GM12878 (cell line): ENCODE measurements at regions not wholly inside any gene's neighbourhood (a gene's known extent, or its start where the extent isn't known, plus 50 kb on each side); places are given as distances from the start of the nearest gene placed in this dataset.
A peak's percentile ranks its signal among the peaks of the same experiment; 100 is the strongest.

Experiments
- ATAC-seq: fragments of 200-7000 bp; cut with Tn5 transposase; 3 replicates; pipeline ENCODE4 v1.9.1; 2020; ENCODE audit warnings: mild to moderate bottlenecking, moderate library complexity
- BruUV-seq: library from RNA; stranded (reverse); fragments of 400-500 nt; replicated peaks from 2 replicates; lab custom pipeline; 2021; lab: Mats Ljungman, UMichigan
- CTCF ChIA-PET: fragments of 300-600 bp; sonication (Branson Sonifier 250); formaldehyde crosslinking; extraction: SDS; loops from one replicate; lab custom pipeline; 2021; ENCODE audit warnings: inconsistent platforms; lab: Yijun Ruan, JAX
- POLR2A ChIA-PET: fragments of 350-600 bp; formaldehyde crosslinking; extraction: SDS; loops from one replicate; lab custom pipeline; 2021; ENCODE audit warnings: inconsistent platforms; lab: Charles Lee
- RAD21 ChIA-PET: fragments of 300-600 bp; sonication (Branson Sonifier 250); formaldehyde crosslinking; loops from one replicate; lab custom pipeline; 2023; ENCODE audit warnings: antibody characterized with exemption; ENCODE audit not compliant: unreplicated experiment; lab: Charles Lee
- SMC1A ChIA-PET: fragments of 300-600 bp; sonication (Branson Sonifier 250); formaldehyde crosslinking; loops from one replicate; lab custom pipeline; 2023; ENCODE audit not compliant: unreplicated experiment, uncharacterized antibody; lab: Charles Lee
- DNase-seq: peaks from one replicate; pipeline ENCODE4 v3.0.0-alpha.2; 2011; ENCODE audit warnings: low read depth, low spot score
- FAIRE-seq: peaks from 3 replicates; lab custom pipeline; 2011; peaks lifted over from hg19 to GRCh38; lab: Jason Lieb, UNC
- H2AFZ ChIP-seq: 2 replicates; pipeline ENCODE4 v1.6.0; 2011; ENCODE audit warnings: low read depth, low read length, control low read depth; ENCODE audit not compliant: control insufficient read depth
- H3K27ac ChIP-seq: 2 replicates; pipeline ENCODE4 v1.5.1; 2011; ENCODE audit warnings: control low read depth; ENCODE audit not compliant: control insufficient read depth, insufficient read depth
- H3K27me3 ChIP-seq, 2 experiments: replicated peaks in 1 of 2; 2 replicates each; pipeline versions ENCODE4 v1.6.0 to v1.6.1; 2011; ENCODE audit warnings: low read length in 1 of 2; ENCODE audit not compliant: control insufficient read depth in 2 of 2, insufficient read depth in 2 of 2
- H3K36me3 ChIP-seq, 2 experiments: 2 replicates each; pipeline ENCODE4 v1.5.1; 2011; ENCODE audit warnings: low read length in 1 of 2; ENCODE audit not compliant: control insufficient read depth in 2 of 2, insufficient read depth in 2 of 2
- H3K4me1 ChIP-seq: 2 replicates; pipeline ENCODE4 v1.6.1; 2011; ENCODE audit warnings: mild to moderate bottlenecking, low read length, moderate library complexity, mixed read lengths; ENCODE audit not compliant: control insufficient read depth, insufficient read depth
- H3K4me2 ChIP-seq: 2 replicates; pipeline ENCODE4 v1.6.0; 2011; ENCODE audit warnings: control low read depth; ENCODE audit not compliant: control insufficient read depth, insufficient read depth
- H3K4me3 ChIP-seq: fragments of 200-600 bp; sonication (generic); 2 replicates; pipeline ENCODE4 v1.5.1; 2016
- H3K79me2 ChIP-seq: 2 replicates; pipeline ENCODE4 v1.6.0; 2011; ENCODE audit warnings: low read length; ENCODE audit not compliant: control insufficient read depth, insufficient read depth
- H3K9ac ChIP-seq: 2 replicates; pipeline ENCODE4 v1.8.0; 2011; ENCODE audit warnings: low read length, control low read depth, mixed read lengths; ENCODE audit not compliant: control insufficient read depth, insufficient read depth
- H3K9me3 ChIP-seq: replicated peaks from 3 replicates; pipeline ENCODE4 v1.5.1; 2011; ENCODE audit warnings: mild to moderate bottlenecking, low read length; ENCODE audit not compliant: control insufficient read depth, insufficient read depth
- H4K20me1 ChIP-seq: 2 replicates; pipeline ENCODE4 v1.6.0; 2011; ENCODE audit not compliant: control insufficient read depth, insufficient read depth
- BCL11A ChIP-seq: IDR thresholded peaks from 2 replicates; pipeline ENCODE4 v1.6.1; 2011; ENCODE audit warnings: low read depth, low read length
- PKNOX1 ChIP-seq: fragments of 450-650 bp; IDR thresholded peaks from 2 replicates; pipeline ENCODE4 v1.6.1; 2016; ENCODE audit warnings: mild to moderate bottlenecking
- ZNF24 ChIP-seq: fragments of 450-650 bp; IDR thresholded peaks from 2 replicates; pipeline ENCODE4 v1.6.1; 2017; ENCODE audit warnings: antibody characterized with exemption, mild to moderate bottlenecking
- ZSCAN29 ChIP-seq: fragments of 450-650 bp; IDR thresholded peaks from 2 replicates; pipeline ENCODE4 v1.6.1; 2017; ENCODE audit warnings: mild to moderate bottlenecking, moderate library complexity
- WGBS: methylation state at CpG from one replicate; pipeline ENCODE4 v1.1.6; 2016; ENCODE audit warnings: low lambda C conversion rate; ENCODE audit not compliant: insufficient replicate concordance, insufficient coverage; ENCODE audit errors: missing lambda C conversion rate; 5-methylcytosine and 5-hydroxymethylcytosine counted together
- in situ Hi-C: fragments of 300-500 bp; cut with MboI; formaldehyde crosslinking; loops from 9 replicates; pipeline ENCODE4 v1.14.3; 2018; ENCODE audit warnings: mixed read lengths
- intact Hi-C: fragments of 100-400 bp; cut with micrococcal nuclease; formaldehyde crosslinking; loops from one replicate; pipeline ENCODE4 v1.14.2; 2022; ENCODE audit not compliant: unreplicated experiment

DNA sequence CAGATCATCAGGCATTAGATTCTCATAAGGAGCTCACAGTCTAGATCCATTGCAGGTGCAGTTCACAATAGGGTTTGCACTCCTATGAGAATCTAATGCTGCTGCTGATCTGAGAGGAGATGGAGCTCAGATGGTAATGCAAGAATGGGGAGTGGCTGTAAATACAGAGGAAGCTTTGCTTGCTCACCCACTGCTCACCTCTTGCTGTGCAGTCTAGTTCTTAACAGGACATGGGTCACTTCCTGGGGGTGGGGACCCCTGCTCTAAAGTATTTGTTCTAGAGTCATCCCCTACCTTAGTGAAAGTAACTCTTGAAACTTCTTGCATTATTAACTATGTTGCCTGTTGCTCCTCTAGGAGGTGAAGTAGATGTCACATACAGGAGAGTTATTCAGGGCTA lies 171.3 kb upstream of the PARD3B start:
- Histone ChIP-seq H4K20me1 (no peaks in the 10 kb centered on the region), H3K4me2 (no peak overlapping the region), H3K4me1 (no peaks in the 10 kb centered on the region), H3K27ac (no peak overlapping the region), H2AFZ (no peak overlapping the region), H3K36me3 (no peaks in the 10 kb centered on the region), H3K9me3 (no peaks in the 10 kb centered on the region), H3K4me3 (no peak overlapping the region), H3K27me3 (no peaks in the 10 kb centered on the region; a peak in 1 of 4 replicates), H3K79me2 (no peaks in the 10 kb centered on the region), H3K9ac (no peak overlapping the region)
- RAD21 ChIA-PET, result no interaction called here
- no peak for ATAC-seq
- intact Hi-C loops (no loop called here), in situ Hi-C loops (no loop called here)
- SMC1A ChIA-PET, result interaction anchor here (0.8 kb wide), 1 partner anchor 113 kb away, joined by 3 read pairs; no protein-coding TSS in a partner anchor
- CTCF ChIA-PET, result no interaction called here
- FAIRE-seq, result no peak
- no peak for TF ChIP-seq BCL11A
- no peak for TF ChIP-seq ZNF24
- no peak for DNase-seq
- no TSS peak for BruUV-seq
- POLR2A ChIA-PET, result no interaction called here

DNA sequence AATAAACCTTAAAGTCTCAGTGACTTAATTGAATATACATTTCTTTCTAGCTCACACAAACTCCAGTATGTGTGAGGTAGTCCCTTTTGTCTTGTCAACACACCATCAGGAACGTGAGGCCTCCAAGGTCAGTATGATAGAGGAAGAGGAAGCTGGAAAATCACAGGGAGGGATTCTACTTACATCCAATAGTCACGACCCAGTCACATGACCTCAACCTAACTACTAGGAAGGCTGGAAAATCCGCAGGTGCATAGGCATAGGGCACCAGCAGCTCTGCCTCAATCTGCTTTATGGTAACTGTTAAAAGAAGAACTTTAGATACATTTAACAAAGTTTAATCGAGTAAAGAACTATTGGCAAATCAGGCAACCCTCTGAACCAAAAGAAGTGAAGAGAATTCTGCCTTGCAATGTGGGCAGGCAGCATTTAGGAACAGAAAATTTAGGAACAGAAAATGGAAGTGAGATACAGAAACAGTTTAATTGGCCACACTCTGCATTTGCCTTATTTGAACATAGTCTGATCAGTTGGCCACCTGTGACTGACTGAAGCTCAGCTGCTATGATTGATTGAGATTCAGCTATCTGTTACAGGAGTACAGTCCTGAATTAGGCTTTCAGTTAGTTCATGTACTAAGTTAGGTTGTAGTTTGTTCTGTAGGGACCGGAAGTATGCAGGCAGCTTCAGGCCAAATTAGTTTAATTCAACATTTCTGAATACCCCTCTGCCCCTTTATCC lies 165.0 kb upstream of the PARD3B start:
- no peak overlapping the region for H3K4me3 ChIP-seq
- FAIRE-seq, result no peak
- H3K27me3 ChIP-seq, result no peaks in the 10 kb centered on the region
- no peak for ATAC-seq
- no peaks in the 10 kb centered on the region for H3K4me1 ChIP-seq
- BruUV-seq, result no TSS peak
- H3K9ac ChIP-seq, result no peak overlapping the region
- POLR2A ChIA-PET, result no interaction called here
- no peak overlapping the region for H3K4me2 ChIP-seq
- WGBS, result 9% methylated on average over 5 of the region's 5 CpGs
- peak; percentile 47; the same call in 1 of the 2 replicates for TF ChIP-seq PKNOX1
- no peak for TF ChIP-seq ZSCAN29
- H3K36me3 ChIP-seq, result no peaks in the 10 kb centered on the region
- no peaks in the 10 kb centered on the region for H4K20me1 ChIP-seq
- H3K27ac ChIP-seq, result no peak overlapping the region
- H3K9me3 ChIP-seq, result no peaks in the 10 kb centered on the region
- intact Hi-C loops, result no loop called here
- H3K79me2 ChIP-seq, result no peaks in the 10 kb centered on the region
- CTCF ChIA-PET, result no interaction called here
- no peak overlapping the region for H2AFZ ChIP-seq
- SMC1A ChIA-PET, result interaction anchor here (1.7 kb wide), 1 partner anchor 69 kb away, joined by 4 read pairs; no protein-coding TSS in a partner anchor
- no peak for DNase-seq
- in situ Hi-C loops, result no loop called here
- RAD21 ChIA-PET, result no interaction called here
